Activated CD4-positive, alpha-beta T cell treated with anti-CD3 and anti-CD28 coated beads for 48 hours (primary cell): ENCODE measurements at regions not wholly inside any gene's neighbourhood (a gene's known extent, or its start where the extent isn't known, plus 50 kb on each side); places are given as distances from the start of the nearest gene placed in this dataset.
"Not testable (repeated sequence)": the region's sequence is repeated elsewhere in the genome, so short reads cannot be mapped to it uniquely, and the experiment has no call there.

Experiments
- DNase-seq: peaks from one replicate; pipeline ENCODE4 v3.0.0-alpha.2; 2020

- no peak for DNase-seq
Observed at GRCh38 chr4:79739912-79740311, 331.9 kb upstream of the GK2 start.

- no peak for DNase-seq
Observed at GRCh38 chr4:79723507-79723906, 315.5 kb upstream of the GK2 start.

GRCh38 chr4:79700356-79700755, 292.3 kb upstream of the GK2 start:
- no peak for DNase-seq

- no peak for DNase-seq
Observed at GRCh38 chr4:79697444-79697843, 289.4 kb upstream of the GK2 start.

- not testable (repeated sequence) for DNase-seq
Observed at GRCh38 chr4:79696534-79696933, 288.5 kb upstream of the GK2 start.

GRCh38 chr4:79695848-79696247, 287.8 kb upstream of the GK2 start:
- no peak for DNase-seq

GRCh38 chr4:79689740-79690139, 281.7 kb upstream of the GK2 start:
- no peak for DNase-seq

GRCh38 chr4:79688691-79689090, 280.7 kb upstream of the GK2 start:
- no peak for DNase-seq

- DNase-seq, result no peak
Observed at GRCh38 chr4:79687006-79687405, 279.0 kb upstream of the GK2 start.

- DNase-seq, result no peak
Observed at GRCh38 chr4:79685542-79685941, 277.5 kb upstream of the GK2 start.

GRCh38 chr4:79684516-79684915, 276.5 kb upstream of the GK2 start:
- no peak for DNase-seq

GRCh38 chr4:79682801-79683530, 274.9 kb upstream of the GK2 start:
- no peak for DNase-seq

- DNase-seq, result no peak
Observed at GRCh38 chr4:79682161-79682560, 274.1 kb upstream of the GK2 start.

GRCh38 chr4:79679859-79680258, 271.8 kb upstream of the GK2 start:
- no peak for DNase-seq

GRCh38 chr4:79678472-79679202, 270.6 kb upstream of the GK2 start:
- no peak for DNase-seq

- no peak for DNase-seq
Observed at GRCh38 chr4:79676705-79677104, 268.7 kb upstream of the GK2 start.

- DNase-seq, result not testable (repeated sequence)
Observed at GRCh38 chr4:79674906-79675305, 266.9 kb upstream of the GK2 start.

GRCh38 chr4:79673898-79674297, 265.9 kb upstream of the GK2 start:
- no peak for DNase-seq

GRCh38 chr4:79673377-79673776, 265.3 kb upstream of the GK2 start:
- no peak for DNase-seq

- no peak for DNase-seq
Observed at GRCh38 chr4:79666875-79667274, 258.8 kb upstream of the GK2 start.

- DNase-seq, result no peak
Observed at GRCh38 chr4:79666112-79666511, 258.1 kb upstream of the GK2 start.

GRCh38 chr4:79663865-79664264, 255.8 kb upstream of the GK2 start:
- no peak for DNase-seq

GRCh38 chr4:79663141-79663540, 255.1 kb upstream of the GK2 start:
- DNase-seq, result no peak

GRCh38 chr4:79662651-79663050, 254.6 kb upstream of the GK2 start:
- DNase-seq, result no peak

- DNase-seq, result no peak
Observed at GRCh38 chr4:79661196-79661595, 253.2 kb upstream of the GK2 start.
